ENCODE measurements at regions not wholly inside any gene's neighbourhood (a gene's known extent, or its start where the extent isn't known, plus 50 kb on each side); places are given as distances from the start of the nearest gene placed in this dataset.
"Not testable (repeated sequence)": the region's sequence is repeated elsewhere in the genome, so short reads cannot be mapped to it uniquely, and the experiment has no call there.

- no peak overlapping the region for H3K4me3 ChIP-seq (ENCODE audit: low read depth, low read length)
- no peak for DNase-seq (ENCODE audit: low read depth)
- TF ChIP-seq CTCF (IDR thresholded peaks at IDR 0.05; ENCODE audit: insufficient read depth, low read depth, low read length), result no peak
These were observed 585.2 kb upstream of the LINC00305 start for GRCh38 chr18:64734063-64734462.

GRCh38 chr18:64725657-64726056 is 576.8 kb upstream of the LINC00305 start:
- not testable (repeated sequence) for DNase-seq (ENCODE audit: low read depth); H3K4me3 ChIP-seq (ENCODE audit: low read depth, low read length)

- H3K4me3 ChIP-seq (ENCODE audit: low read depth, low read length), result no peak overlapping the region
- no peak for DNase-seq (ENCODE audit: low read depth)
- no peak for TF ChIP-seq CTCF (IDR thresholded peaks at IDR 0.05; ENCODE audit: insufficient read depth, low read depth, low read length)
These were observed 572.0 kb upstream of the LINC00305 start for GRCh38 chr18:64720781-64721464.

- H3K4me3 ChIP-seq (ENCODE audit: low read depth, low read length), result no peak overlapping the region
- TF ChIP-seq CTCF (IDR thresholded peaks at IDR 0.05; ENCODE audit: insufficient read depth, low read depth, low read length), result no peak
- DNase-seq (ENCODE audit: low read depth), result no peak
These were observed 569.9 kb upstream of the LINC00305 start for GRCh38 chr18:64718808-64719207.

GRCh38 chr18:64717026-64717425 is 568.1 kb upstream of the LINC00305 start:
- H3K4me3 ChIP-seq (ENCODE audit: low read depth, low read length), result no peak overlapping the region
- no peak for TF ChIP-seq CTCF (IDR thresholded peaks at IDR 0.05; ENCODE audit: insufficient read depth, low read depth, low read length)
- no peak for DNase-seq (ENCODE audit: low read depth)

GRCh38 chr18:64714086-64714485 is 565.2 kb upstream of the LINC00305 start:
- no peak for DNase-seq (ENCODE audit: low read depth)
- TF ChIP-seq CTCF (IDR thresholded peaks at IDR 0.05; ENCODE audit: insufficient read depth, low read depth, low read length), result no peak
- no peak overlapping the region for H3K4me3 ChIP-seq (ENCODE audit: low read depth, low read length)

GRCh38 chr18:64713284-64713683 is 564.4 kb upstream of the LINC00305 start:
- H3K4me3 ChIP-seq (ENCODE audit: low read depth, low read length), result no peak overlapping the region
- no peak for TF ChIP-seq CTCF (IDR thresholded peaks at IDR 0.05; ENCODE audit: insufficient read depth, low read depth, low read length)
- no peak for DNase-seq (ENCODE audit: low read depth)

All from fibroblast of villous mesenchyme (primary cell).